ENCODE measurements at regions not wholly inside any gene's neighbourhood (a gene's known extent, or its start where the extent isn't known, plus 50 kb on each side); places are given as distances from the start of the nearest gene placed in this dataset.
"Not testable (repeated sequence)": the region's sequence is repeated elsewhere in the genome, so short reads cannot be mapped to it uniquely, and the experiment has no call there.

DNA sequence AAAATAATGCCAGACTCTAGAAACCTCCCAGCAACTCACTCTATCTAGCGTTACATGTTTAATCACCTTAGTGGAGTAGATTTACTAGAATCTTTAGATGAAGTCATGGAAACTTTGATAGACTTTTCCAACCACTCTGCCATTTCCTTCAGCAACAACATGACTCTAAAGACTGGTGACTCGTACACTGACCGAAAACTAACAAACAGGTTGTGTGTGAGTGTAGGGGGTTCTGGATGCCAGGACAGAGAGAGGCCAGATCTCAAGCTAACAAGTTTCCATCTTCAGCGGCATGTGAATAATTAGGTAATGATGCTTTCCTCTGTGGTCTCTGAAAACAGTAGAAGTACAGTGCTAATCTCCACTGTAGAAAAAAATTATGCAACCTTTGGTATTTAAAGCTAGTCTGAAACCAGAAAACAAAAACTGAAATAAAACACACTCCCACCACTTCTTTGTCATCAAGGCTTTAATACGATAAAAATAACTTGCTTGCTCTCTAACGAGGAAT, 286.4 kb downstream of the PRDM5 start:
- no peak for DNase-seq

- DNase-seq: no peak
Measured at GRCh38 chr4:120633810-120634209, 288.7 kb downstream of the PRDM5 start.

GRCh38 chr4:120630427-120630826, 292.1 kb downstream of the PRDM5 start:
- no peak for DNase-seq

- no peak for DNase-seq
Measured at GRCh38 chr4:120629546-120630108, 292.9 kb downstream of the PRDM5 start.

- no peak for DNase-seq
Measured at GRCh38 chr4:120622601-120623000, 299.9 kb downstream of the PRDM5 start.

DNA sequence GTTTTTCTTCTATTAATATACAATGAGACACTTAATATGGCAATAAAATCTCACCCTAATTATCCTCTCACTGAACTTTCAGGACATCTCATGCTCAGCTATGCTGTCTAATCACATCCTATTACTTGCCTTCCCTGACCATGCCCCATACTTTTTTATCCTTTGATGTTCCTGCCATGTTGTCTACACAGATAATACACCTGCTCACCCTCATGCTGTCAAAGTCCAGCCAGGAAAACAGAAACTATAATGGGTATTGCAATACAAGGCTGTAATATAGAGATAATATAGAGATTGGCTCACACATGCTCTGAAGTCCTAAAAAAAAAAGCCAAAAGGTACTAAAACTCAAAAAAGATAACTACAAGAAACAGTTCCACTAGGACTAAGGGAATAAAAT, 305.4 kb downstream of the PRDM5 start:
- DNase-seq: no peak

DNA sequence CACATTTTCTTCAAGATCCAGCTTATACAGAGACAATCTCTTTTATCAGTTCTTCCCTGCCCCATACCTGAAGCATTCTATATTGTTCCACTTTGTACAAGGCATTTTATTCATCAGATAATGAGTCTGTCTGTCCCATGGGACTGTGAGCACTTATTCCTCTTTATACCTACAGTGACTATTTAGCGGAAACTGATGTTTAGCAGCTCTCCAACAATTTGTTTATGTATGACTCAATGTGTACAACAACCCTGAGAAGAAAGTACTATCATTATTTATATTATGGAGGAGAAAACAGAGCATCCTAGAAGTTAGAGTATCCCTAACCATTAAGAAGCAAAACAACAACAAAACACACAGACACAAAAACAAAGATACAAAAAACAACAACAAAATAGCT, 306.5 kb downstream of the PRDM5 start:
- no peak for DNase-seq

- no peak for DNase-seq
Measured at GRCh38 chr4:120613778-120614177, 308.7 kb downstream of the PRDM5 start.

GRCh38 chr4:120611092-120611491, 311.4 kb downstream of the PRDM5 start:
- no peak for DNase-seq

DNA sequence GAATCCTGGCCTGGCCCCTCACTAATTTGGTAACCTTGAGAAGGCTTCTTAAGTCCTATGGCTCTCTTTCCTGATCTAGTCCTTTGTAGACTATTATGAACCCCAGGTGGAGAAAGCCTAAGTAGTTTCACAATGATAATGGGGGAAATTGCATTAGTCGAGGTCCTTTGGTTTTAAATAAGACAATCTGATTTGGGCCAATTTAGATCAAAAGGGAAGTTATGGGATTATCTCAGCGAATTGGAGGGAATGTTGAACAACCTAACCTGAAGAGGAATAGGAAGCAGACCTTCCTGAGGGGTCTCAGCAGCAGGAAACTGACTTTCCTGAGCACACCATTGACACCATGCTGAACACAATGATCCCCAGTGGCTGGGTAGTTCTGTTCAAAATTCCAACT, 331.5 kb downstream of the PRDM5 start:
- no peak for DNase-seq

DNA sequence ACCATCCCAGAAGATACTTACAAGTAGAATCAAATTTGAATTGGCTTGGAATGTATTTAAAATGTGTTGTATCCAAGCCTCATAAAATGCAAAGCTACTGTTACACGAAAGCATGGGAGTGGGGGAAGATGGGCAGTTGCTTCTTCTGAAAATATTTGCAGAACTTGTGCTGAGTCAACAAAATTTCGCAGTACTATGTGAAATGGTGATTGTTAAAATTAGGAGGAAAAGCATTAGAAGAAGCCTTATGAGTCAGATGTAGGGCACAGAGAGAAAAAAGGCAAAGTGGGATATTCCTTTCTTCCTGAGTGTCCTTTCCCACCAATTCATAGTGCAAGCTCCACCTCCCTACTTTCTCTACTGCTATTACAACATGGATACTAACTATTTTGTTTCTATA, 332.7 kb downstream of the PRDM5 start:
- DNase-seq: no peak

- no peak for DNase-seq
Measured at GRCh38 chr4:120568731-120569130, 353.8 kb downstream of the PRDM5 start.

DNA sequence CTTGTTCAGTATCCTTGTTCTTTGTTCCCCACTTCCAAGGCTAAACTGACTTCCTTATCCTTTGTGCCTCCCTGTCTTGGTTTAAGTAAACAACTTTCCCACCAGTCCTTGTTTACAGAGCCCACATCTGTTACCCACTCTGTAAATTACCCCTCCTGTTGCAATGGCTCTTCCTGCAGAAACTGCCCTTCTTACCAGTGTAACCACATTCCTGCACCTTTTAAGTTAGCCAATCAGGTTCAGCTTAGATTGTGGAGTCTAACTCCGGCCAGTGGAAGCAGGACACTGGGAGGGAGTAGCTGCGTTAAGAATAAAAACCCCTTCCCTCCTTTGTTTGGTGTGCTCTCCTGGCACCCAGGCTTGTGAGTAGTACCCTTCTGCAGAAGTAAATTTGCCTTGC, 360.9 kb downstream of the PRDM5 start:
- DNase-seq: no peak

- no peak for DNase-seq
Measured at GRCh38 chr4:120557372-120557771, 365.2 kb downstream of the PRDM5 start.

DNA sequence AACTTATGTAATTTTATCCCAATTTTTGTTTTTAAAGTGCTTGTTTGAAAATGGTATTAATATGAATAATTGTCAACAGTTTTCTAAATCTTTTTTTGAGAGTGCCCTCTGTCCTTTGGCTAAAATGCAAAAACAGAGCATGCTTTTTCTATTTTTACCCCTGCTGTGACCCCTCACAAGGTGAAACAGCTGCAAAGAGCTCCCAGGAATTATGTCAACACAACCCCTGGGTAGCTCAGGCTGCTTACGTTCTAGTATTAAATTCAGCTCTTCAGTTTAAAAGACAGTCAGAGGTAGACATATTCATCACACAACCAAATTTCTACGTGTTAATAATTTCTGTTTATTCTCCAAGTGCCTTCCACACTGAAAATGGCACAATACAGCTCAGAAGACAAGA, 367.5 kb downstream of the PRDM5 start:
- DNase-seq: no peak

GRCh38 chr4:120554086-120554485, 368.4 kb downstream of the PRDM5 start:
- no peak for DNase-seq

DNA sequence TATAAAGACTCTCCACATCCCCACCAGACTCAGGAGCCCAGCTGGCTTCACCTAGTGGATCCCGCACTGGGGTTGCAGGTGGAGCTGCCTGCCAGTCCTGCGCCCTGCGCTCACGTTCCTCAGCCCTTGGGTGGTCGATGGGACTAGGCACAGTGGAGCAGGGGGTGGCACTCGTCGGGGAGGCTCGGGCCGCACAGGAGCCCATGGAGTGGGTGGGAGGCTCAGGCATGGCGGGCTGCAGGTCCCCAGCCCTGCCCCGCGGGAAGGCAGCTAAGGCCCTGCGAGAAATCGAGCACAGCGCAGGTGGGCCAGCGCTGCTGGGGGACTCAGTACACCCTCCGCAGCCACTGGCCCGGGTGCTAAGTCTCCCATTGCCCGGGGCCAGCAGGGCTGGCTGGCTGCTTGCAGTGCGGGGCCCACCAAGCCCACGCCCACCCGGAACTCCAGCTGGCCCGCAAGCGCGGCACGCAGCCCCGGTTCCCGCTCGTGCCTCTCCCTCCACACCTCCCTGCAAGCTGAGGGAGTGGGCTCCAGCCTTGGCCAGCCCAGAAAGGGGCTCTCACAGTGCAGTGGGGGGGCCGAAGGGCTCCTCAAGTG, 371.8 kb downstream of the PRDM5 start:
- DNase-seq: not testable (repeated sequence)

- no peak for DNase-seq
Measured at GRCh38 chr4:120549011-120549570, 373.4 kb downstream of the PRDM5 start.

GRCh38 chr4:120545391-120545790, 377.1 kb downstream of the PRDM5 start:
- DNase-seq: no peak

DNA sequence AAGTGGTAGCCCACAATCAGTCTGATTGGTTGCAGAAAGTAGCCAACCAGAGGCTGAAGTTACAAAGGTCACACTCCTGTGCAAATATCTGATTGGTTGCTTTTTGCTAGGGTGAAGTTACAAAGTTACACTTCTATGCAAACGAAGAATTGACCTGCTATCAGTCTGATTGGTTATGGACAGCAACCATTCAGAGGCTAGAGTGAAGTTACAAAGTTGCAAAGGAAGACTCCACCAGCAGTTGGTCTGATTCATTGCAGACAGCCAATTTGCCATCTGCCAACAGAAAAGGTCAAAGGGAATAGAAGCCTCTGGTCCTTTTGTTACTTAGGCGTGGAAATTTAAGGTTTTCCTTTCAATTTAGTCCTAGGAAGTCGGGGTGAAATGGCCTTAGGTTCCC, 377.7 kb downstream of the PRDM5 start:
- no peak for DNase-seq

DNA sequence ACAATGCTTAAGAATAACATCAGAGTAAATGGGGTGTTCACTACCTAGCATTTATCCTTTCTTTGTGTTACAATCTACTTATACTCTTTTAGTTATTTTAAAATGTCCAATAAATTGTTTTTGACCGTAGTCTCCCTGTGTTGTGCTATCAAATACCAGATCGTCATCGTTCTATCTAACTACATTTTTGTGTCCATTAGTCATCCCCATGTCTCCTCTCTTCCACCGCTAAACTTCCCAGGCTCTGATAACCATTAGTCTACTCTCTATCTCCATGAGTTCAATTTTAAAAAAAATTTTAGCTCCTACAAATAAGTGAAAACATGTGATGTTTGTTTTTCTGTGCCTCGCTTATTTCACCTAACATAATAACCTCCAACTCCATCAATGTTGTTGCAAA, 381.9 kb downstream of the PRDM5 start:
- no peak for DNase-seq

DNA sequence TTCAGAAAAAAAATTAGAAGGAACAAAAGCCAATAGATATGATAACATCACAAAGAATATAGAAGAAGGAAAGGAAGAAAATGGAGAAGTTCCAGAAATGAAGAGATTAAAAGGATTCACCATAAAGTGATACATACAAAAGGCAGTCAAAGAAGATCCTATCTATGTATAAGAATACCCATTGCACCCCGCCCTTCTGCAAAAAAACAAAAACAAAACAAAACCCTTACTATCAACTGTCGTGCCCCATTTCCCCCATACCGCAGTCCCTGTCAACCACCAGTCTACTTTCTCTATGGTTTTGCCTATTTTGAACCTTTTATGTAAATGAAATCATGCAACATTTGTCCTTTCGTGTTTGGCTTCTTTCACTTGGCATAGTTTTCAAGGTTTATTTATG, 385.6 kb downstream of the PRDM5 start:
- no peak for DNase-seq

GRCh38 chr4:120528428-120528827, 394.1 kb downstream of the PRDM5 start:
- no peak for DNase-seq

DNA sequence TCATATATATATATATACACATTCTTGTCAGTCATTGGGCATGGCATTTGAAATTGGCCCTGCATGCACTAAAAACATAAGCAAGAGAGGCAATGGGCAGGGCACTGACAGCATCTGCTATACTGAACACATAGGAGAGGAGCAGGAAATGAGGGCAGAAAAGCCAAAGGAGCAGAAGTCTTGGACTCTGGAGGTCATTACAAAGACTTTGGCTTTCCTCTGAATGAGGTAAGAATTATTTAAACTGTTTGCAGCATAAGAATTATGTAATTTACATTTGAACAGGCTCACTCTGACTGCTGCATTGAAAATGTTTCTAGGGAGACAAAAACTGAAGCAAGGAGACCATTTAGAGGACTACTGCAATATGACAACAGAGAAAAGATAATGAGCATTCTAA, 396.5 kb downstream of the PRDM5 start:
- no peak for DNase-seq

DNA sequence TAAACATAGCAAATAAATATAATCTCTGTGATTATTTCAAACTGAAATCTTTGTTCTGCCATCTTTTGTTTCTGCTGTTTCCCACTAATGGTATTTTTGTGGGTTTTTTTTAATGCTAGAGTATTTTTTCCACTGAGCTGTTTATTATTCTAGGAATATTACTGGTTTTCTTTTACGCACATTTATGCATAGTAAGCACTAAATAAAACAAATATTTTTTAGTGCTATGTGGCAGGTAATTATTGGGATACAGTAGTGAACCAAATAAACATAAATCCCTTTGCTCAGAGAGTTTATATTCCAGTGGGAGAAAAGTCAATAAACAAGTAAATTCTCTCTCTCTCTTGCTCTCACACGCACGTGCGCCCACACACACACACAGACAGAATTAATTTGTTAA, 397.4 kb downstream of the PRDM5 start:
- no peak for DNase-seq

Measured in AML-193 (cell line).